Body of pancreas (tissue), 4 donors: ENCODE measurements at regions not wholly inside any gene's neighbourhood (a gene's known extent, or its start where the extent isn't known, plus 50 kb on each side); places are given as distances from the start of the nearest gene placed in this dataset.

Source experiments
- ATAC-seq: fragments of 150-250 bp; one replicate; pipeline ENCODE4 v1.9.1; 2016
- DNase-seq, 4 donors: peaks; one replicate each; pipeline ENCODE4 v3.0.0-alpha.2; 2019
- H3K27ac ChIP-seq, 4 donors: fragments of 200-600 bp; sonication (generic); 1 replicate in 3 of 4; 2 replicates in 1 of 4; pipeline versions ENCODE4 v1.5.1 to v1.6.1; 2016 to 2019; ENCODE audit warnings: mild to moderate bottlenecking in 1 of 4, mixed read lengths in 1 of 4, moderate library complexity in 1 of 4
- H3K27me3 ChIP-seq, 2 donors: fragments of 200-600 bp; sonication (generic); one replicate each; pipeline ENCODE4 v1.6.0; 2016; ENCODE audit warnings: mild to moderate bottlenecking in 1 of 2
- H3K36me3 ChIP-seq, 2 donors: fragments of 200-600 bp; sonication (generic); replicated peaks in 1 of 2; 2 replicates each; pipeline ENCODE4 v1.5.1; 2016; ENCODE audit warnings: low read depth in 2 of 2; ENCODE audit not compliant: insufficient read depth in 1 of 2
- H3K4me1 ChIP-seq: fragments of 200-600 bp; sonication (generic); one replicate; pipeline ENCODE4 v1.6.0; 2016
- H3K4me3 ChIP-seq, 2 donors: fragments of 200-600 bp; sonication (generic); 1 replicate in 1 of 2; 2 replicates in 1 of 2; pipeline ENCODE4 v1.5.1; 2016 to 2019
- H3K9me3 ChIP-seq, 3 donors: fragments of 200-600 bp; sonication (generic); 1 replicate in 2 of 3; 2 replicates in 1 of 3; pipeline ENCODE4 v1.5.1; 2016
- POLR2A ChIP-seq, 3 donors: fragments of 450-650 bp; IDR thresholded peaks; one replicate each; pipeline ENCODE4 v1.6.1; 2016; ENCODE audit warnings: antibody characterized with exemption in 3 of 3, mild to moderate bottlenecking in 2 of 3
- WGBS, 2 donors: methylation state at CpG; one replicate each; pipeline ENCODE4 v1.1.5; 2017; 5-methylcytosine and 5-hydroxymethylcytosine counted together
- intact Hi-C: fragments of 100-400 bp; cut with DNase I; formaldehyde crosslinking; loops from one replicate; pipeline ENCODE4 v1.15.1; 2023
- TF ChIP-seq, protein P1 (sequence below), 7 experiments: fragments of 450-650 bp in 4 of 7; fragments of 200-600 bp in 3 of 7; sonication (generic) in 3 of 7; IDR thresholded peaks; one replicate each; pipeline ENCODE4 v1.5.1; 2016 to 2019; ENCODE audit warnings: antibody characterized with exemption in 7 of 7

DNA sequence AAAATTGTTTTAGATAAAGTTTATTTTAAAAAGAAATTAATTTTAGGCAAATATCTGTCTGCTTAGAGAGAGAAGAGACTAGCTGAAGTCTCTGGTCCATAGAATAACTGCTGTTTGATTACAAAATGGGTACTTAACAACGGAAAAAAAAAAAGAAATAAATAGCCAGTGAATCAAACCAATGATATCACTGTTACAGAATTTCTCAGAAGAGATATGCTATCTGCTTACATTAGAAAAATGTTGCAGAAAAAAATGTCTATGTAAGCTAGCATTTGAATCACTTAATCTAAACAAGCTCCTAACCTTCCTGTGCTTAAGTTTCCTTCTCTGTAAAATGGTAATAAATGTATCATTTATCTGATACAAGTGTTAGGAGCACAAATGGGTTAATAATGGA lies 189.9 kb downstream of the IL15 start:
- ATAC-seq = no peak
- H3K9me3 ChIP-seq = no peaks in the 10 kb centered on the region
- no peak overlapping the region for H3K4me3 ChIP-seq
- H3K36me3 ChIP-seq = no peaks in the 10 kb centered on the region
- 55 to 68% methylated on average over 1 of the region's 1 CpG for WGBS, 2 donors
- no peak for DNase-seq
- no peaks in the 10 kb centered on the region for H3K27me3 ChIP-seq
- intact Hi-C loops = no loop called here
- TF ChIP-seq, protein P1, sequence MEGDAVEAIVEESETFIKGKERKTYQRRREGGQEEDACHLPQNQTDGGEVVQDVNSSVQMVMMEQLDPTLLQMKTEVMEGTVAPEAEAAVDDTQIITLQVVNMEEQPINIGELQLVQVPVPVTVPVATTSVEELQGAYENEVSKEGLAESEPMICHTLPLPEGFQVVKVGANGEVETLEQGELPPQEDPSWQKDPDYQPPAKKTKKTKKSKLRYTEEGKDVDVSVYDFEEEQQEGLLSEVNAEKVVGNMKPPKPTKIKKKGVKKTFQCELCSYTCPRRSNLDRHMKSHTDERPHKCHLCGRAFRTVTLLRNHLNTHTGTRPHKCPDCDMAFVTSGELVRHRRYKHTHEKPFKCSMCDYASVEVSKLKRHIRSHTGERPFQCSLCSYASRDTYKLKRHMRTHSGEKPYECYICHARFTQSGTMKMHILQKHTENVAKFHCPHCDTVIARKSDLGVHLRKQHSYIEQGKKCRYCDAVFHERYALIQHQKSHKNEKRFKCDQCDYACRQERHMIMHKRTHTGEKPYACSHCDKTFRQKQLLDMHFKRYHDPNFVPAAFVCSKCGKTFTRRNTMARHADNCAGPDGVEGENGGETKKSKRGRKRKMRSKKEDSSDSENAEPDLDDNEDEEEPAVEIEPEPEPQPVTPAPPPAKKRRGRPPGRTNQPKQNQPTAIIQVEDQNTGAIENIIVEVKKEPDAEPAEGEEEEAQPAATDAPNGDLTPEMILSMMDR (IDR thresholded peaks at IDR 0.05) = no peak
- TF ChIP-seq POLR2A (IDR thresholded peaks at IDR 0.05) = no peak
- H3K4me1 ChIP-seq = no peaks in the 10 kb centered on the region
- no peak overlapping the region for H3K27ac ChIP-seq

- ATAC-seq = no peak
- Histone ChIP-seq H3K27me3 (no peaks in the 10 kb centered on the region), H3K4me1 (no peaks in the 10 kb centered on the region), H3K36me3 (no peaks in the 10 kb centered on the region), H3K9me3 (no peaks in the 10 kb centered on the region), H3K4me3 (no peak overlapping the region), H3K27ac (no peak overlapping the region)
- TF ChIP-seq, protein P1 (IDR thresholded peaks at IDR 0.05) = no peak
- no peak for TF ChIP-seq POLR2A (IDR thresholded peaks at IDR 0.05)
- DNase-seq = no peak
- WGBS, 2 donors = 61 to 79% methylated on average over 4 of the region's 4 CpGs
- intact Hi-C loops = no loop called here
These were observed 196.8 kb downstream of the IL15 start for GRCh38 chr4:141833209-141833608.

- Histone ChIP-seq H3K27ac (no peak overlapping the region), H3K4me1 (no peaks in the 10 kb centered on the region), H3K9me3 (no peaks in the 10 kb centered on the region), H3K27me3 (no peaks in the 10 kb centered on the region), H3K4me3 (no peak overlapping the region), H3K36me3 (no peaks in the 10 kb centered on the region)
- no peak for TF ChIP-seq POLR2A (IDR thresholded peaks at IDR 0.05)
- TF ChIP-seq, protein P1 (IDR thresholded peaks at IDR 0.05) = no peak
- ATAC-seq (no peak), DNase-seq (no peak)
- intact Hi-C loops = no loop called here
- WGBS, 2 donors = 79 to 80% methylated on average over 9 of the region's 9 CpGs
These were observed 204.1 kb downstream of the IL15 start for GRCh38 chr4:141840299-141840986.

GRCh38 chr4:141843136-141843535 lies 206.8 kb downstream of the IL15 start:
- no peak overlapping the region for H3K4me3 ChIP-seq
- H3K4me1 ChIP-seq = no peaks in the 10 kb centered on the region
- TF ChIP-seq POLR2A (IDR thresholded peaks at IDR 0.05) = no peak
- TF ChIP-seq, protein P1 (IDR thresholded peaks at IDR 0.05) = no peak
- DNase-seq (no peak), ATAC-seq (no peak)
- no peaks in the 10 kb centered on the region for H3K36me3 ChIP-seq
- WGBS, 2 donors = 53 to 59% methylated on average over 2 of the region's 2 CpGs
- H3K27me3 ChIP-seq = no peaks in the 10 kb centered on the region
- no peaks in the 10 kb centered on the region for H3K9me3 ChIP-seq
- no peak overlapping the region for H3K27ac ChIP-seq
- intact Hi-C loops = no loop called here

GRCh38 chr4:141845901-141846300 lies 209.5 kb downstream of the IL15 start:
- Histone ChIP-seq H3K9me3 (no peaks in the 10 kb centered on the region), H3K27me3 (no peaks in the 10 kb centered on the region), H3K36me3 (no peaks in the 10 kb centered on the region), H3K27ac (no peak overlapping the region), H3K4me1 (peaks cover 4% of the 10 kb centered on the region), H3K4me3 (no peak overlapping the region)
- intact Hi-C loops = no loop called here
- no peak for TF ChIP-seq POLR2A (IDR thresholded peaks at IDR 0.05)
- TF ChIP-seq, protein P1 (IDR thresholded peaks at IDR 0.05) = no peak
- ATAC-seq (no peak), DNase-seq (no peak)
